GM18907 (cell line): ENCODE measurements at regions not wholly inside any gene's neighbourhood (a gene's known extent, or its start where the extent isn't known, plus 50 kb on each side); places are given as distances from the start of the nearest gene placed in this dataset.
A peak's percentile ranks its signal among the peaks of the same experiment; 100 is the strongest.

ENCODE experiments used
- ATAC-seq: cut with Tn5 transposase; IDR thresholded peaks from one replicate; pipeline ENCODE4 v1.9.1; 2021; ENCODE audit warnings: mild to moderate bottlenecking, moderate library complexity; ENCODE audit not compliant: unreplicated experiment

DNA sequence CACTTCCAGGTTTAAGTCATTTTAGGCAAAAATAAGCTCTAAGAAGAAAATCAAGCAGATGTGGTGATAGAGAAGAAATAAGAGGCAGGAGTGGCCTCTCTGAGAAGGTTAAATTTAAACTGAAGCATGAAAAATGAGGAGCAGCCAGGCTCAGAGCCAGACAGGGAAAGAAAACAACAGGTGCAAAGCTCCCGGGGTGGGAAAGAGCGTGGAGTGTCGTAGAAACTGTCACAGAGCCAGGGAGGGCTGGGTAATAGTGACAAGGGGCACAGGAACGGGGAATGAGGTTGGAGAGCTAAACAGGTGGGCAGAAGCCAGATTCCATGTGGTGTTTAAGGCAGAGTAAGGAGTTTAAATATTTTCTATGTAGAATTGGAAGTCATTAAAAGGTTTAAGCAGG lies 132.1 kb upstream of the BLID start:
- no peak for ATAC-seq

DNA sequence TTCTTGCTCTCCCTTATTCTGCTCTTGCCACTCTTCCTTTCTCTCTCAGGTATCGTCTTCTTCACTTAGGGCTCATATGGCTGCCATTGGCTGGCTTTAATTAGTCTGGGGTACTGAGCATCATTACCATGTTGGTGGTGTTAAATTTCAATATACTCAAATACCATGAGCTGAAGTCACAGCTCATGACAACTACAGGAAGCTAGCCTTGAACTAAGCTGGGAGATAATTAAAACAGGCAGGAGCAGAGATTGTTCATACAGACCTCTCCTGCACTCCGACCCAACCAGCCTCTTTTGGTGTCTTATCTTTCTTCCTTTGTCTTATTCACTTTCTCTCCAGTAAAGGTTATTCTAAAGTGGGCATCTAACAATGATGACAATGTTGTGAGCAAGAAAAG lies 130.9 kb upstream of the BLID start:
- no peak for ATAC-seq

DNA sequence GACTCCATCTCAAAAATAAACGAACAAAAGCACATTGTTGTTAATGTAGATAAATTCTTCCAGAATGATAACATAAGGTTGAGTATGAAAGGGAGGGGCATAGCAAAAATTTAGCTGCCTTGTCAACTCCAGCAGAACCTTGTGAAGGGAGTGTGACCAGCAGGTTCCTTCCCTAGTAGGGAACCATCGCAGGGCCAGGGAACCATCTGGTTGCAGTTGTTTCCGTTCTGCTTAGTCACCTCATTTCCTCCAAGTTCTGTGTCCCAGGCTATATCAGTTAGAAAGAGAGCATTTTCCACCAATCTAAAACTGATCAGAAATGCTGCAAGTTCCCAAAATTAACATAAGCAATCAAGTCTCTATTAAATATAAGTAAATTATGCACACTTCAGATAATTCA lies 126.7 kb upstream of the BLID start:
- ATAC-seq: no peak

DNA sequence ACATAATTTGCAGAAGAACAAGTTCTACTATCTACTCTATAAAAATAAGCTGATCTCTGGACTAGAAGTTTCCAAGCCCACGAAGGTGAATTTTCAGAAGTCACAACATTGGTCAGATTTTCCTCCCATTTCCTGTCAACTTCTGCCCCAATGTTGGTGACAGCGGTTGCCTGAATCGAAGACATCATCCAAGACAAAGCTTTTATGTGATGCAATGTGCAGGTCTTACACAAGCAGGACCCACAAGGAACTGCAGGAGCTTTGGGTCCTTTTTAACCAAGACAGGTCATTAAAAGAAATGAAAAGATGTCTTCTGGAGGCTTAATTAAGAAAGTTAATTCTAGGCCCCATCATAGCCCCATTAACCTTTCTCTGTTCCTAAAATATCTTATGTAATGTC lies 125.6 kb upstream of the BLID start:
- ATAC-seq: no peak

- ATAC-seq: no peak
Observed at GRCh38 chr11:122240638-122241037, 124.6 kb upstream of the BLID start.

GRCh38 chr11:122235615-122236014 lies 119.6 kb upstream of the BLID start:
- ATAC-seq: no peak

DNA sequence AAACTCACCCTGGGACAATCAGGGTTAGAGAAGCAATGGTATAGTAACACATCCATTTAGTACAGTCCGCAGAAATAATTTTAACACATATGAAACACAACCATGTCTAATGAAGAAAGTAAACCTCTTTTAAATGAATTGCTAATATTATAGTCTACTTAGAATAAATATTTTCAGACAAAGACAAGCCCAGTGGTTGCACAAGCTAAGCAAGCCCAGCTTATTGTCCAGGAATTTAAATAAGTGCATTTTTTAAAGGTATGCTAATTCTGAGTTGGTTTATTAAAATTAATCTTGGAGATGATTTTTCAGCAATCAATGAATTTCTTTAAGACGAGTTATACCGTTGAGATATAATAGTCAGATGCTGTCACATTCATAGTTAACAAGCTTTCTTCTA lies 118.8 kb upstream of the BLID start:
- no peak for ATAC-seq

DNA sequence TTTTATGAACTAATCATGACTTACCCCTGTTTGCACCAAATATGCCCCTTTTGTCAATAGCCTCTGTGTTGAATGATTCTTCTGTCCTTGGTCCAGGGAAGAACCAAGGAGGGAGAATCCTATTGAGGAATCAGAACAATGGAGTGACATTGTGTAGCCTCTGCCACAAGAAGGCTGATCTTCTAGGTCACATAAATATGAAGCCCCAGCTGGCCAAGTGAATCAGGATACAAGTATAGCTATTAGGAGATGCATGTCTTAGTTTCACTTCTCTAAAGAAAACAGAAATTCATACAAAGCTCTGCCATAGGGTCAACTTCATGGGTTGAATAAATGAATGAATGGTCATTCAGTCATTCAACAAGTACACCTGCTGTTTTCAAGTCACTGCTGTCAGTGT lies 118.2 kb upstream of the BLID start:
- no peak for ATAC-seq

DNA sequence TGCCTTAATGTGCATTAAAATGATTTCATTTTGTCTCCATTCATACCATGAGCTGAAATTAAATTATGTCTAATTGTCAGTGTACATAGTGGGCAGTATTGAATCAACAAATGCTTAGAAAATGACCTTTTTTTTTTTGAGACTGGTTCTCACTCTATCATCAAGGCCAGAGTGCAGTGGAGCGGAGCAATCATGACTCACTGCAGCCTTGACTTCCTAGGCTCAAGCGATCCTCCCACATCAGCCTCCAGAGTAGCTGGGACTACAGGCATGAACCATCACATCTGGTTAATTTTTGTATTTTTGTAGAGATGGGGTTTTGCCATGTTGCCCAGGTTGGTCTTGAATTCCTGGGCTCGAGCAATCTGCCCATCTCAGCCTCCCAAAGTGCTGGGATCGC lies 117.0 kb upstream of the BLID start:
- ATAC-seq: no peak

GRCh38 chr11:122230385-122230755 lies 114.4 kb upstream of the BLID start:
- ATAC-seq: no peak

GRCh38 chr11:122229481-122230384 lies 113.7 kb upstream of the BLID start:
- ATAC-seq: no peak

DNA sequence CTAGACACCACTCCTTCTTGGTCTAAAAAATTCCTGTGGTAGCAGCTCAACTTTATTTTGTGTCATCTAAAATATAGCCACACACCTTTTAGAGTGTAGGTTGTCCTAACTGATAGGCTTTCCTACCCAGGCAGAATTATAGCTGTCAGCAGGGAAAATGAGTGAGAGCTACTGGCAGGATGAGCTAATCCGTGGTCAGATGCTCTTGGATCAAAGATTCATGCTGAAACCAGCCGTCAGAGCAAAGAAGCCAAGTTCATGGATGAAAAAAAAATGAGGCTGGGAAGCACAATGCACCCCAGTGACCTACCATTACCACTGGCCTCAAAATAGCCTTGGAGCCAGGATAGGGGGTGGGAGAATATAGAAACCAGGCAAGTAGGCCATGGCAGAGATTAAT lies 113.1 kb upstream of the BLID start:
- ATAC-seq: no peak

DNA sequence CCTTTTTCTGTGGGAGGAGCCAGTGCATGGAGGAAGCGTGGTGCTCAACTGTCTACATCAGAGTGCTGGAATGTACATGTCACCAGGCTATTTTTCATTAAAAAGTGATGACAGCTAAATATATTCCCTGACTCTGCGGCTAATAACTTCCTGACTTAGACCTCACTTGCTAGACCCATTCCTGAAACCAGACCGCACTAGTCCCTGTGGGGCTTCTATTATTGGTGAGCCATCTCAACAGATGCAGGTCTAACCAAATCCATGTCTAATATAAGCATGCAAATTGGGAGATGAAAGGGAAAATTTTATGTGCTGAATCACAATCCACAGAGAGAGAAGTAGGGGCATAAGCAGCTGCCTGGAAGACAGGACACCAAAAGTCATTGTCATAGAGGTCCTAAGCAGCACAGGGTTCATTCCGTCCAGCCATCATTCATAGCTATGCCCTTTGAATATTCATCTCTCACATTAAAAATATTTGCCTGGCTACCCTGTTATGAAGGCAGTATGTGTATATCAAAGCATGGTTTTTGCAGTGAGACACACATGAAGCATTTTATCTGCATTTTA lies 110.9 kb upstream of the BLID start:
- ATAC-seq: no peak

DNA sequence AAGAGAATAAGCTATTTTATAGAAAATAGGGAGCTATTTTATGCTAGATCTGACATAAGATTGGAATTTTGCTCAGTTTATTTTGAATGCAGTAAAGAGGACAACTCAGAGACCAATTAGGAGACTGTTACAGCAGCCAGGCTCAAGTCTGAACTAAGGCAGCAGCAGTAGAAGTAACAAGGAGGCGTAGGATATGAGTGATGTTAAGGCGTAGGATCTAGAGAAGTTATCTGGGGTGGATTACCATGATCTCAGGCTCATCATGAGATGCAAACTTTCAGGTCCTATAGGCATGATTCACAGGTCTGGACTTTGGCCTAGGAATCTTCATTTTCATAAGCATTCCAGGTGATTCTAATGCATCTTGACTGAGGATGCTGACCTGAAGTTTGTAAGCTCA lies 108.9 kb upstream of the BLID start:
- no peak for ATAC-seq

DNA sequence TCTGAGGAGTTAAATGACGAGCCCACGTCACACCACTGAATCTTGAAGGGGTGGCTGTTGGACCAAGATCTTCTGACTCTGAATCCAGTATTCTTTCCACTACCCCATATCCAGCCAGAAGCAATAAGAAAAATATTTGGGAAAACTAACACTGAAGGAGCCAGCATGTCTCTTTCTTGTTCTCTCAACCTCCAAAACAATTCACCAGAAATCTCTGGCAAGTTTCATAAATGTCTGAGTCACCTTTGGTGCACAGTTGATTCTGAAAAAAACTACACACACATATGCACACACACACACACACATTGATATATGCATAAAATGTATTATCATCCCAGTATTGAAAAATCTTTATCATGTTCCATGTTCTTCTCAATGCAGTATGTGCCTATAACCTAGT lies 104.3 kb upstream of the BLID start:
- ATAC-seq: no peak

DNA sequence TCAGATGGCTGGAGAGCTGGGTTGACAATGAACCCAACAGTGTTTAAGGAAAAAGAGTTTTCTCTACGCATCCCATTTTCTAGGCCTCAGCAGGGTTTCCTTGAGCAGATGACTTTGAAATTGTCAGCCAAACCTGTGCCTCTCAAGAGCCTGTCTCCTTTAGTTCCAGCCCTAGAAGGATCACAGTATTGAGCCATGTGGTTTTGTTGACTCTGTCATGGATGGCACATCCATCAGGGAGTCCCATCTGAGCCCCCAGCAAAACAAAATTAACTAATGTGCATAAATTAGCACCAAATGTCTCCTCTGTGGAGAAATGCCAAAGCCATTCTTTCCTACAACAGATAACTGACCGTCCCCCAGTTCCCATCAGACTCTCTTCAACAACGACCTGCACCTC lies 103.8 kb upstream of the BLID start:
- no peak for ATAC-seq

- peak; percentile 78 for ATAC-seq
Observed at GRCh38 chr11:122215244-122215992, 99.4 kb upstream of the BLID start.

DNA sequence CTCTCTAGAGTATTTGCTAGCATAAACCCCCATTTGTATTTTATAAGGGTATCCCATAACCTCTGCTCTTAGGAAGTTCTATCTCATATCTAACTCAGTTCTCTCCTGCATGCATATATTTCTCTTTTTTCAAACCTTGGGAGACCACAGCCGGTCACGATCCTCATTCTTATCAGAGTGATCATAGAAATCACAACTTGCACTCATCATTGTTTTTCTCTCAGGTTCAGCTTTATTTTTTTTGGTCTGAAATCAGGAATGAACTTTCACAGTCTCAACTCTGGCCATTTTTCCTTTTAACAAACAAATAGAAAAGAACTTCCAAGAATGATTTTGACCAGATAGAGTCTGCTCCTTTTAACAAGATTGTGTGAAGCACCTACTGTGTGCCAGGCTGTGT lies 98.6 kb upstream of the BLID start:
- ATAC-seq: no peak

DNA sequence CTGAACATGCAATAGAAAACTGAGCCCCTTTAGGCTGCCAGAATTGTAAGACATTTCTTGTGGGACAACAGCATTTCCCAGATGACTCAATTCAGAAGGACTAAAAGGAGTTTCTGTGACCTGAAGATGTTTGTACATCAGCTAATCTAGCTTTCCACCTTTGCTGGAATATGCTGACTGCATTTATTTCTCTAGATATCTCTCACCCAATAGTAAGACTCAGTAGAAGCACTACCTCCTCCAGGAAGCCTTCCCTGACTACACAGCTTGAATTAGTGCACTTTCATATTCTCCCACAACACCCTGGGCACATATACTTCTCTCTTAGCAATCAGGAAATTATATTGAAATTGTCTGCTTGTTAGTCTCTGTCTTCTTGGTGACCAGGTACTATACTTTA lies 98.1 kb upstream of the BLID start:
- ATAC-seq: no peak

GRCh38 chr11:122213171-122213570 lies 97.2 kb upstream of the BLID start:
- ATAC-seq: no peak

GRCh38 chr11:122210367-122210997 lies 94.5 kb upstream of the BLID start:
- ATAC-seq: no peak
